Peyer's patch (tissue), 4 donors: ENCODE measurements at regions not wholly inside any gene's neighbourhood (a gene's known extent, or its start where the extent isn't known, plus 50 kb on each side); places are given as distances from the start of the nearest gene placed in this dataset.

Experiments
- DNase-seq, 3 donors: peaks; one replicate each; pipeline ENCODE4 v3.0.0-alpha.2; 2017 to 2019
- H3K27ac ChIP-seq, 4 donors: fragments of 200-600 bp; sonication (generic); one replicate each; pipeline ENCODE4 v1.5.1; 2016 to 2019
- H3K27me3 ChIP-seq, 2 donors: fragments of 200-600 bp; sonication (generic); one replicate each; pipeline ENCODE4 v1.5.1; 2019
- H3K36me3 ChIP-seq, 3 donors: fragments of 200-600 bp; sonication (generic); one replicate each; pipeline ENCODE4 v1.5.1; 2016 to 2019
- H3K4me1 ChIP-seq, 4 donors: fragments of 200-600 bp; sonication (generic); one replicate each; pipeline ENCODE4 v1.5.1; 2016 to 2019
- H3K4me3 ChIP-seq, 4 donors: fragments of 200-600 bp; sonication (generic); 1 replicate in 3 of 4; 2 replicates in 1 of 4; pipeline ENCODE4 v1.5.1; 2016 to 2019; ENCODE audit warnings: mild to moderate bottlenecking in 1 of 4
- H3K9me3 ChIP-seq, 4 donors: fragments of 200-600 bp; sonication (generic); one replicate each; pipeline ENCODE4 v1.5.1; 2016 to 2019; ENCODE audit warnings: mild to moderate bottlenecking in 1 of 4
- CTCF ChIP-seq, 6 experiments: fragments of 450-650 bp in 4 of 6; fragments of 200-600 bp in 2 of 6; sonication (generic) in 1 of 6; IDR thresholded peaks; one replicate each; pipeline ENCODE4 v1.5.1; 2017 to 2019; ENCODE audit warnings: antibody characterized with exemption in 6 of 6, mild to moderate bottlenecking in 3 of 6, moderate library complexity in 1 of 6
- POLR2A ChIP-seq, 2 donors: fragments of 450-650 bp; IDR thresholded peaks; one replicate each; pipeline ENCODE4 v1.5.1; 2017; ENCODE audit warnings: antibody characterized with exemption in 2 of 2, mild to moderate bottlenecking in 2 of 2, moderate library complexity in 2 of 2

- Histone ChIP-seq H3K9me3 (no peaks in the 10 kb centered on the region), H3K27me3 (no peaks in the 10 kb centered on the region), H3K27ac (no peak overlapping the region), H3K4me1 (peaks cover 0 to 12% (median 2%) of the 10 kb centered on the region in 4 donors), H3K36me3 (no peaks in the 10 kb centered on the region), H3K4me3 (no peak overlapping the region)
- no peak for TF ChIP-seq CTCF (IDR thresholded peaks at IDR 0.05)
- no peak for TF ChIP-seq POLR2A (IDR thresholded peaks at IDR 0.05)
- no peak for DNase-seq
Measured at GRCh38 chr9:89777544-89777943, 172.7 kb downstream of the GADD45G start.

GRCh38 chr9:89778100-89779090 lies 173.6 kb downstream of the GADD45G start:
- Histone ChIP-seq H3K9me3 (no peaks in the 10 kb centered on the region), H3K27ac (peak overlapping the region in 2 of 4 donors; percentile 35 to 52), H3K27me3 (no peaks in the 10 kb centered on the region), H3K4me3 (peak overlapping the region in 1 of 4 donors; percentile 12), H3K36me3 (no peaks in the 10 kb centered on the region), H3K4me1 (peaks cover 0 to 12% (median 2%) of the 10 kb centered on the region in 4 donors)
- DNase-seq: peak in 1 of 3 donors; percentile 70
- no peak for TF ChIP-seq CTCF (IDR thresholded peaks at IDR 0.05)
- TF ChIP-seq POLR2A (IDR thresholded peaks at IDR 0.05): no peak

GRCh38 chr9:89779405-89780203 lies 174.8 kb downstream of the GADD45G start:
- Histone ChIP-seq H3K4me1 (peaks cover 0 to 12% (median 2%) of the 10 kb centered on the region in 4 donors), H3K27ac (no peak overlapping the region), H3K4me3 (no peak overlapping the region), H3K36me3 (no peaks in the 10 kb centered on the region), H3K27me3 (no peaks in the 10 kb centered on the region), H3K9me3 (no peaks in the 10 kb centered on the region)
- no peak for DNase-seq
- no peak for TF ChIP-seq POLR2A (IDR thresholded peaks at IDR 0.05)
- TF ChIP-seq CTCF (IDR thresholded peaks at IDR 0.05): no peak

- Histone ChIP-seq H3K4me3 (no peak overlapping the region), H3K27ac (no peak overlapping the region), H3K9me3 (no peaks in the 10 kb centered on the region), H3K27me3 (no peaks in the 10 kb centered on the region), H3K4me1 (peaks cover 0 to 12% (median 2%) of the 10 kb centered on the region in 4 donors), H3K36me3 (no peaks in the 10 kb centered on the region)
- no peak for DNase-seq
- no peak for TF ChIP-seq CTCF (IDR thresholded peaks at IDR 0.05)
- TF ChIP-seq POLR2A (IDR thresholded peaks at IDR 0.05): no peak
Measured at GRCh38 chr9:89780959-89781358, 176.1 kb downstream of the GADD45G start.

- Histone ChIP-seq H3K4me1 (peaks cover 0 to 17% (median 2%) of the 10 kb centered on the region in 4 donors), H3K27ac (no peak overlapping the region), H3K9me3 (no peaks in the 10 kb centered on the region), H3K4me3 (no peak overlapping the region), H3K27me3 (no peaks in the 10 kb centered on the region), H3K36me3 (no peaks in the 10 kb centered on the region)
- TF ChIP-seq POLR2A (IDR thresholded peaks at IDR 0.05): no peak
- DNase-seq: peak in 2 of 3 donors; percentile 39 to 57
Measured at GRCh38 chr9:89781838-89782540, 177.2 kb downstream of the GADD45G start.
